ENCODE measurements at regions not wholly inside any gene's neighbourhood (a gene's known extent, or its start where the extent isn't known, plus 50 kb on each side); places are given as distances from the start of the nearest gene placed in this dataset.
"Not testable (repeated sequence)": the region's sequence is repeated elsewhere in the genome, so short reads cannot be mapped to it uniquely, and the experiment has no call there.

- DNase-seq (ENCODE audit: low read depth), result no peak
Observed at GRCh38 chr1:201637282-201638079, 98.6 kb downstream of the NAV1 start.

- no peak for DNase-seq (ENCODE audit: low read depth)
Observed at GRCh38 chr1:201639391-201639790, 100.5 kb downstream of the NAV1 start.

- DNase-seq (ENCODE audit: low read depth), result no peak
Observed at GRCh38 chr1:201639826-201640225, 100.9 kb downstream of the NAV1 start.

DNA sequence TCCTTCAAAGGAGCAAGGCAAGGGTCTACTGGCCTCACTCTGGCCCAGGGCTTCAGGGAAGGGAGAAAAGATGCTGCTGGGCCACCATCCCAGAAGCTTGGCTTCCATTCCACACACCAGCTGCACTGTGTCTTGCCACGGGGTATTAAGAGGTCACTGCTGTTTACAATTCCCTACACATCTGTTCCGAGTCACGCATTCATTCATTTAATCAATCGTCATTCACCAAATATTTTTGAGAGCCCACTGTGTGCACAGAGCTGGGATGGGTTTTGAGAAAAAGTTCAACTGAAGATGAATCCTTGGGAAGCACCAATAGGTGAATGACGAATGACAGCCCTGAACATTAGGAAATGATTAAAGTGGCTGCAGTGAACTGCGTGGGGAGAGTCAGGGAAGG, 101.7 kb downstream of the NAV1 start:
- DNase-seq (ENCODE audit: low read depth), result peak; percentile 81

DNA sequence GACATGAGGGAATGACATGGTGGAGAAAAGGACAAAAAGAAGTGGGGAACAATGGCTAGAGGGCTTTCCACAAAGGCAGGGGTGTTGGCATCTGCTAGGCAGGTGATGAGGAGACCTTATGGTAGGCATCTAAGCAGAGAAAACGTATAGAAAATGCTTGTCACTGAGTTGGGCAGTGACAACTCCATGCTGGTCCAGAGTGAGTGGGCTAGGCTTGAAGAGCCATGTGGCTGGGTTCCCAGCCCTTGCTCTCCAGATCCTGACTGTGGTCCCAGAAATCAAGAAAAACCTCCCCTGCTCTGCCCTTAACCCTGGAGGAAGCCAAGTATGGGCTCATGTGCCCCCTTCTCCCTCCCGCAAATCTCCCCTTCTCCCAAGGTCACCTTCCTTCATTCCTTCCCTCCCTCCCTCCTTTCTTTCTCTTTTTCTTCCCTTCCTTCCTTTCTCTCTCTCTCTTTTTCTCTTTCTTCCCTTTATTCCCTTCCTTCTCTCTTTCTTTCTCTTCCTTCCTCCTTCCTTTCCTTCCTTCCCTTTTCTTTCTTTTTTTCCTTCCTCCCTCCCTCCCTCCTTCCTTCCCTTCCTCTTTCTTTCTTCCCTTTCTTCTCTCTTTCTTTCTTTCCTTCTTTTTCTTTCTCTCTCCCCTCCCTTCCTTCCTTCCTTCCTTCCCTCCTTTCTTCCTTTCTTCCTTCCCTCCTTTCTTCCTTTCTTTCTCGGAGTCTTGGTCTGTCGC, 102.8 kb downstream of the NAV1 start:
- no peak for DNase-seq (ENCODE audit: low read depth)

- no peak for DNase-seq (ENCODE audit: low read depth)
Observed at GRCh38 chr1:201643835-201644104, 104.8 kb downstream of the NAV1 start.

DNA sequence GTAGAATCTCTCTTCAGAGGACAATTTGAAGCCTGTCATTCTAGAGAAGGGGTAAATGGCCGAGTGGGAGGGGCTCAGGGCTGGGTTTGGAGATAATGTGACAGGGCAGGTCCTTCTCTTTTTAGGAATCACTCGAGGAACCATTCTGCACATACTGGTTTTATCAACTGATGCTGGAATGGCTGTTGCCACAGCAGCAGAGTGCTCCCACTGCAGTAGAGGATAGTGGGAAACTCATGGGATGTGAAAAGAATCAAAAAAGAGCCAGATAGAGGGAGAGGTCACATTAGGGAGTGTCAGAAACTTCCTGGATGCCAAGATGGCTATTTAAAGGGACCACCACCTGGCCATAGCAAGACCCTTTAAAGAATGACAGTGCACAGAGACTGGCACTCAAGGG, 105.3 kb downstream of the NAV1 start:
- no peak for DNase-seq (ENCODE audit: low read depth)

GRCh38 chr1:201645000-201645399, 106.1 kb downstream of the NAV1 start:
- DNase-seq (ENCODE audit: low read depth), result not testable (repeated sequence)

- DNase-seq (ENCODE audit: low read depth), result no peak
Observed at GRCh38 chr1:201645956-201646355, 107.0 kb downstream of the NAV1 start.

- no peak for DNase-seq (ENCODE audit: low read depth)
Observed at GRCh38 chr1:201646411-201647022, 107.6 kb downstream of the NAV1 start.

- no peak for DNase-seq (ENCODE audit: low read depth)
Observed at GRCh38 chr1:201647094-201647493, 108.2 kb downstream of the NAV1 start.

- DNase-seq (ENCODE audit: low read depth), result no peak
Observed at GRCh38 chr1:201647722-201648065, 108.8 kb downstream of the NAV1 start.

GRCh38 chr1:201648066-201648906, 109.4 kb downstream of the NAV1 start:
- DNase-seq (ENCODE audit: low read depth), result no peak

GRCh38 chr1:201648907-201649721, 110.2 kb downstream of the NAV1 start:
- DNase-seq (ENCODE audit: low read depth), result no peak

- no peak for DNase-seq (ENCODE audit: low read depth)
Observed at GRCh38 chr1:201649761-201650622, 111.1 kb downstream of the NAV1 start.

- no peak for DNase-seq (ENCODE audit: low read depth)
Observed at GRCh38 chr1:201650623-201650933, 111.7 kb downstream of the NAV1 start.

DNA sequence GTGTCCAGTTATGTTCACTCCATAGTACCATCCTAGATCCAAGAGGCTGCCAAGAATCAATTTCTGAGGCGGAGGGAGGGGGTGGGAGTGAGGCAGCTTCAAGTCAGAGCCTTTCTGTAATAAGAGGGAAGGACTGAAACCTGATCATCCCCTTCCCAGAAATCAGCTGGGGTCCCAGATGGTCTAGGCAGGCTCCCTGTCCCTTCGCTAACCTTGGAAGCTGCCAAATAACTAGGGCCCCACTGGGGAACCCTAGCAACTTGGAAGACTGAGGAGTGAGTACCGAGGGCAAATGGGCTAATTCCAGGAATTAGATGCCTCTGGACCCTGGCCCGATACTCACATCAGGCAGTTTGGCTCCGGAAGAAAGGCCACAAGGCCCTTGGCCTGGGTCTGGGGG, 113.3 kb downstream of the NAV1 start:
- DNase-seq (ENCODE audit: low read depth), result no peak

- DNase-seq (ENCODE audit: low read depth), result no peak
Observed at GRCh38 chr1:201653233-201653632, 114.3 kb downstream of the NAV1 start.

GRCh38 chr1:201653883-201654282, 115.0 kb downstream of the NAV1 start:
- no peak for DNase-seq (ENCODE audit: low read depth)

- peak; percentile 89 for DNase-seq (ENCODE audit: low read depth)
Observed at GRCh38 chr1:201655243-201655642, 116.3 kb downstream of the NAV1 start.

GRCh38 chr1:201655910-201656309, 117.0 kb downstream of the NAV1 start:
- no peak for DNase-seq (ENCODE audit: low read depth)
